K562 (cell line): ENCODE measurements at regions not wholly inside any gene's neighbourhood (a gene's known extent, or its start where the extent isn't known, plus 50 kb on each side); places are given as distances from the start of the nearest gene placed in this dataset.

Experiments
- ATAC-seq: fragments of 200-7000 bp; cut with Tn5 transposase; 3 replicates; pipeline ENCODE4 v1.9.1; 2020; ENCODE audit warnings: moderate library complexity
- BruUV-seq: library from RNA; stranded (reverse); fragments of 400-500 nt; replicated peaks from 2 replicates; lab custom pipeline; 2021; lab: Mats Ljungman, UMichigan
- CTCF ChIA-PET: fragments of 300-600 bp; formaldehyde crosslinking; extraction: SDS; loops from one replicate; lab custom pipeline; 2021; ENCODE audit warnings: low intra/inter-chr PET ratio; lab: Yijun Ruan, JAX
- POLR2A ChIA-PET: fragments of 300-600, 350-650 bp; sonication (Branson Sonifier 250); formaldehyde crosslinking; extraction: SDS; loops from one replicate; lab custom pipeline; 2021; ENCODE audit warnings: antibody characterized with exemption, inconsistent platforms; lab: Yijun Ruan, JAX
- DNase-seq, 4 experiments: peaks; one replicate each; pipeline versions ENCODE4 v3.0.0 to v3.0.0-alpha.2; 2011 to 2018; ENCODE audit warnings: low spot score in 3 of 4, mixed read lengths in 3 of 4; ENCODE audit errors: extremely low read depth in 1 of 4
- FAIRE-seq: peaks from 2 replicates; lab custom pipeline; 2011; peaks lifted over from hg19 to GRCh38; lab: Jason Lieb, UNC
- H2AFZ ChIP-seq: 2 replicates; pipeline ENCODE4 v1.6.0; 2011; ENCODE audit warnings: low read depth, low read length, control low read depth, inconsistent platforms
- H3K27ac ChIP-seq: fragments of 200-600 bp; 3 replicates; pipeline ENCODE4 v1.8.0; 2011; ENCODE audit warnings: low read depth, mild to moderate bottlenecking, control low read depth, inconsistent platforms, low read length, moderate library complexity, mixed read lengths; ENCODE audit errors: extremely low read depth
- H3K27me3 ChIP-seq, 2 experiments: fragments of 300-600 bp in 1 of 2; 2 replicates in 1 of 2; 3 replicates in 1 of 2; pipeline versions ENCODE4 v1.6.0 to v1.8.0; 2011; ENCODE audit warnings: inconsistent platforms in 2 of 2, low read length in 2 of 2, mild to moderate bottlenecking in 1 of 2, mixed read lengths in 1 of 2, moderate library complexity in 1 of 2; ENCODE audit not compliant: control insufficient read depth in 2 of 2, insufficient read depth in 2 of 2
- H3K36me3 ChIP-seq: fragments of 300-600 bp; 3 replicates; pipeline ENCODE4 v1.8.0; 2011; ENCODE audit warnings: mild to moderate bottlenecking, low read length, inconsistent platforms; ENCODE audit not compliant: control insufficient read depth, insufficient read depth
- H3K4me1 ChIP-seq, 2 experiments: fragments of 200-600 bp in 1 of 2; replicated peaks in 1 of 2; 2 replicates in 1 of 2; 3 replicates in 1 of 2; pipeline versions ENCODE4 v1.5.1 to v1.8.0; 2011; ENCODE audit warnings: inconsistent platforms in 2 of 2, low read length in 2 of 2, mild to moderate bottlenecking in 1 of 2, mixed read lengths in 1 of 2, moderate library complexity in 1 of 2; ENCODE audit not compliant: control insufficient read depth in 2 of 2, insufficient read depth in 2 of 2
- H3K4me2 ChIP-seq: 2 replicates; pipeline ENCODE4 v1.6.1; 2011; ENCODE audit warnings: low read length, control low read depth, inconsistent platforms, mixed read lengths; ENCODE audit not compliant: insufficient read depth
- H3K4me3 ChIP-seq: fragments of 200-600 bp; sonication (generic), shearing (Covaris generic); 2 replicates; pipeline ENCODE4 v1.5.1; 2016; ENCODE audit warnings: control low read depth, inconsistent platforms
- H3K79me2 ChIP-seq: fragments of 200-600 bp; 3 replicates; pipeline ENCODE4 v1.8.0; 2011; ENCODE audit warnings: low read length, inconsistent platforms; ENCODE audit not compliant: control insufficient read depth, insufficient read depth
- H3K9ac ChIP-seq, 2 experiments: 2 replicates each; pipeline versions ENCODE4 v1.6.0 to v1.6.1; 2011; ENCODE audit warnings: low read depth in 2 of 2, low read length in 2 of 2, control low read depth in 1 of 2, inconsistent platforms in 1 of 2, mild to moderate bottlenecking in 1 of 2, mixed read lengths in 1 of 2; ENCODE audit not compliant: insufficient read depth in 1 of 2
- H3K9me1 ChIP-seq: one replicate; pipeline ENCODE4 v1.6.0; 2011; ENCODE audit warnings: inconsistent platforms, mild to moderate bottlenecking, low read length, moderate library complexity; ENCODE audit not compliant: control insufficient read depth, insufficient read depth
- H3K9me3 ChIP-seq: replicated peaks from 2 replicates; pipeline ENCODE4 v1.5.1; 2011; ENCODE audit warnings: low read depth, low read length, inconsistent platforms; ENCODE audit not compliant: control insufficient read depth, insufficient read depth
- H4K20me1 ChIP-seq: replicated peaks from 2 replicates; pipeline ENCODE4 v1.6.1; 2011; ENCODE audit warnings: low read length, inconsistent platforms, mixed read lengths; ENCODE audit not compliant: control insufficient read depth, insufficient read depth
- BACH1 ChIP-seq: fragments of 200-800 bp; sonication (Bioruptor generic); IDR thresholded peaks from 2 replicates; pipeline ENCODE4 v1.6.1; 2016; ENCODE audit warnings: missing genetic modification characterization, missing compliant biosample characterization
- GTF2E2 ChIP-seq: fragments of 200-800 bp; sonication (Bioruptor generic); IDR thresholded peaks from 2 replicates; pipeline ENCODE4 v1.6.1; 2016; ENCODE audit warnings: missing genetic modification characterization, missing compliant biosample characterization
- HLTF ChIP-seq: fragments of 450-650 bp; IDR thresholded peaks from 2 replicates; pipeline ENCODE4 v1.6.1; 2016
- IFI16 ChIP-seq: fragments of 250-450 bp; sonication (Bioruptor Pico); IDR thresholded peaks from 2 replicates; pipeline ENCODE4 v2.1.2; 2022; ENCODE audit warnings: mild to moderate bottlenecking, inconsistent platforms
- PHB2 ChIP-seq: fragments of 450-650 bp; IDR thresholded peaks from 2 replicates; pipeline ENCODE4 v1.6.1; 2017; ENCODE audit warnings: low read depth
- SNIP1 ChIP-seq: fragments of 450-650 bp; IDR thresholded peaks from 2 replicates; pipeline ENCODE4 v1.7.1; 2017; ENCODE audit warnings: low read depth, mild to moderate bottlenecking
- ZFPM2 ChIP-seq: fragments of 250-450 bp; sonication (Bioruptor Pico); IDR thresholded peaks from 2 replicates; pipeline ENCODE4 v1.5.1; 2022; ENCODE audit warnings: mild to moderate bottlenecking
- ZNF124 ChIP-seq: sonication (generic); formaldehyde crosslinking; IDR thresholded peaks from 2 replicates; pipeline ENCODE4 v1.8.1; 2022; ENCODE audit warnings: missing genetic modification reagents
- ZNF146 ChIP-seq: IDR thresholded peaks from one replicate; pipeline ENCODE4 v1.6.1; 2018; ENCODE audit warnings: missing compliant biosample characterization; ENCODE audit not compliant: unreplicated experiment
- WGBS: fragments of 100-300 bp; shearing (Covaris generic); methylation state at CpG from one replicate; pipeline ENCODE4 v1.1.6; 2016; ENCODE audit warnings: low coverage, mixed read lengths; ENCODE audit not compliant: insufficient coverage; ENCODE audit errors: missing lambda C conversion rate; 5-methylcytosine and 5-hydroxymethylcytosine counted together
- in situ Hi-C: fragments of 300-500 bp; cut with MboI; formaldehyde crosslinking; loops from 4 replicates; pipeline ENCODE4 v1.15.0; 2018; ENCODE audit warnings: inconsistent platforms, mixed read lengths
- intact Hi-C: fragments of 100-400 bp; cut with micrococcal nuclease; formaldehyde crosslinking; loops from 2 replicates; pipeline ENCODE4 v1.14.2; 2022
- TF ChIP-seq, protein P1 (sequence below): fragments of 250-450 bp; sonication (Bioruptor Pico); IDR thresholded peaks from 2 replicates; pipeline ENCODE4 v1.4.0; 2020; ENCODE audit warnings: borderline replicate concordance
- TF ChIP-seq, protein P2 (sequence below): sonication (generic); formaldehyde crosslinking; IDR thresholded peaks from 2 replicates; pipeline ENCODE4 v1.8.1; 2023; ENCODE audit warnings: mild to moderate bottlenecking, missing genetic modification reagents

DNA sequence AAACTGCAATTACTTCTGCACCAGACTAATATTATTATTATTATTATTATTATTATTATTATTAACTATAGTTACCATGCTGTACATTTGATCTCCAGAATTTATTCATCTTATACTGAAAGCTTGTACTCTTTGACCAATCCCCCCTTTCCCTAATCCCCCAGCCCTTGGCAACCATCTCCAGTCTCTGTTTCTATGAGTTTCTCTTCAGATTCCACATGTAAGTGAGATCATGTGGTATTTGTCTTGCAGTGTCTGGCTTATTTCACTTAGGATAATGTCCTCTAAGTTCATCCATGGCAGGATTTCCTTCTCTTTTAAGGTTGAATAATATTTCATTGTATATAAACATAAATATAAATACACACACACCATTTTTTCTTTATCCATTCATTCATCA, 287.0 kb upstream of the DAB2 start:
- in situ Hi-C loops: loop anchor here (10.0 kb wide), 1 partner anchor 993 kb away; no protein-coding TSS in a partner anchor
- Histone ChIP-seq H3K36me3 (no peaks in the 10 kb centered on the region), H3K27me3 (peaks cover 0 to 2% of the 10 kb centered on the region in 2 experiments; a peak in 1 of 5 replicates), H3K79me2 (no peaks in the 10 kb centered on the region), H3K9ac (no peak overlapping the region), H2AFZ (no peak overlapping the region), H3K4me2 (no peak overlapping the region), H3K4me1 (no peaks in the 10 kb centered on the region), H3K27ac (no peak overlapping the region), H4K20me1 (no peaks in the 10 kb centered on the region), H3K9me1 (no peaks in the 10 kb centered on the region), H3K4me3 (no peak overlapping the region), H3K9me3 (no peaks in the 10 kb centered on the region)
- intact Hi-C loops: loop anchor here (5.0 to 10.0 kb wide), 2 partner anchors 235 to 1163 kb away; no protein-coding TSS in a partner anchor
- FAIRE-seq (no peak), DNase-seq (no peak), ATAC-seq (no peak)
- no peak for TF ChIP-seq HLTF
- TF ChIP-seq PHB2: no peak
- no peak for TF ChIP-seq SNIP1
- no peak for TF ChIP-seq BACH1 (tag)
- TF ChIP-seq ZNF146 (CRISPR knock-in tag): no peak
- BruUV-seq: no TSS peak
- CTCF ChIA-PET: no interaction called here
- POLR2A ChIA-PET: no interaction called here

DNA sequence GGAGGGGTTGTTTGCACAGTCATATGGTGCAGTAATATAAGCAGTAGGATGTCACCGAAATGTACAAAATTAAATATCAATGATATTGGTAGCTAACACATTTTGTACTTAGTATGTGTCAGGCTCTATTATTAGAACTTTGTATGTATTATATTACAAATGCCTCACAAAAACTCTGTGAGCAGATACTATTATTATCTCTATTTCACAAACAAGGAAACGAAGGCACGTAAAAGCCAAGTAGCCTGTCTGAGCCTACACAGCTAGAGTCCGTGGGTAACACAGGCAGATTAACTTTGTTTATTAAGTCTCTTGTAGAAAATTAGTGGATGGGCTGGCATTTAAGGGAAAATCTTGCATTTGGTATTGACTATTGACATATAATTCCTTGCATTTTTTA, 284.3 kb upstream of the DAB2 start:
- H3K79me2 ChIP-seq: no peaks in the 10 kb centered on the region
- intact Hi-C loops: no loop called here
- TF ChIP-seq ZNF124 (CRISPR knock-in tag) (no peak), IFI16 (no peak), GTF2E2 (tag) (no peak), ZFPM2 (no peak)
- TF ChIP-seq, protein P1, sequence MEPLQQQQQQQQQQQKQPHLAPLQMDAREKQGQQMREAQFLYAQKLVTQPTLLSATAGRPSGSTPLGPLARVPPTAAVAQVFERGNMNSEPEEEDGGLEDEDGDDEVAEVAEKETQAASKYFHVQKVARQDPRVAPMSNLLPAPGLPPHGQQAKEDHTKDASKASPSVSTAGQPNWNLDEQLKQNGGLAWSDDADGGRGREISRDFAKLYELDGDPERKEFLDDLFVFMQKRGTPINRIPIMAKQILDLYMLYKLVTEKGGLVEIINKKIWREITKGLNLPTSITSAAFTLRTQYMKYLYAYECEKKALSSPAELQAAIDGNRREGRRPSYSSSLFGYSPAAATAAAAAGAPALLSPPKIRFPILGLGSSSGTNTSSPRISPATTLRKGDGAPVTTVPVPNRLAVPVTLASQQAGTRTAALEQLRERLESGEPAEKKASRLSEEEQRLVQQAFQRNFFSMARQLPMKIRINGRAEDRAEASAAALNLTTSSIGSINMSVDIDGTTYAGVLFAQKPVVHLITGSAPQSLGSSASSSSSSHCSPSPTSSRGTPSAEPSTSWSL: no peak
- TF ChIP-seq, protein P2, sequence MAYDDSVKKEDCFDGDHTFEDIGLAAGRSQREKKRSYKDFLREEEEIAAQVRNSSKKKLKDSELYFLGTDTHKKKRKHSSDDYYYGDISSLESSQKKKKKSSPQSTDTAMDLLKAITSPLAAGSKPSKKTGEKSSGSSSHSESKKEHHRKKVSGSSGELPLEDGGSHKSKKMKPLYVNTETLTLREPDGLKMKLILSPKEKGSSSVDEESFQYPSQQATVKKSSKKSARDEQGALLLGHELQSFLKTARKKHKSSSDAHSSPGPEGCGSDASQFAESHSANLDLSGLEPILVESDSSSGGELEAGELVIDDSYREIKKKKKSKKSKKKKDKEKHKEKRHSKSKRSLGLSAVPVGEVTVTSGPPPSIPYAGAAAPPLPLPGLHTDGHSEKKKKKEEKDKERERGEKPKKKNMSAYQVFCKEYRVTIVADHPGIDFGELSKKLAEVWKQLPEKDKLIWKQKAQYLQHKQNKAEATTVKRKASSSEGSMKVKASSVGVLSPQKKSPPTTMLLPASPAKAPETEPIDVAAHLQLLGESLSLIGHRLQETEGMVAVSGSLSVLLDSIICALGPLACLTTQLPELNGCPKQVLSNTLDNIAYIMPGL: no peak
- H3K4me1 ChIP-seq: no peaks in the 10 kb centered on the region
- no peak overlapping the region for H3K4me3 ChIP-seq
- H3K9me1 ChIP-seq: no peaks in the 10 kb centered on the region
- WGBS: 0% methylated on average over 4 of the region's 4 CpGs
- no peaks in the 10 kb centered on the region for H4K20me1 ChIP-seq
- no TSS peak for BruUV-seq
- DNase-seq (no peak), ATAC-seq (no peak), FAIRE-seq (no peak)
- H3K4me2 ChIP-seq: no peak overlapping the region
- in situ Hi-C loops: no loop called here
- H3K9me3 ChIP-seq: no peaks in the 10 kb centered on the region
- no peak overlapping the region for H3K27ac ChIP-seq
- POLR2A ChIA-PET: interaction anchor here (1.2 kb wide), 1 partner anchor 13 kb away, joined by 3 read pairs; no protein-coding TSS in a partner anchor
- H3K9ac ChIP-seq: no peak overlapping the region
- H3K27me3 ChIP-seq: peaks cover 0 to 2% of the 10 kb centered on the region in 2 experiments; a peak in 1 of 5 replicates
- H3K36me3 ChIP-seq: no peaks in the 10 kb centered on the region
- H2AFZ ChIP-seq: no peak overlapping the region
- CTCF ChIA-PET: no interaction called here
